Body of pancreas (tissue), 4 donors: ENCODE measurements at regions not wholly inside any gene's neighbourhood (a gene's known extent, or its start where the extent isn't known, plus 50 kb on each side); places are given as distances from the start of the nearest gene placed in this dataset.

ENCODE experiments used
- POLR2A ChIP-seq, 3 donors: fragments of 450-650 bp; IDR thresholded peaks; one replicate each; pipeline ENCODE4 v1.6.1; 2016; ENCODE audit warnings: antibody characterized with exemption in 3 of 3, mild to moderate bottlenecking in 2 of 3
- TF ChIP-seq, protein P1 (sequence below), 7 experiments: fragments of 450-650 bp in 4 of 7; fragments of 200-600 bp in 3 of 7; sonication (generic) in 3 of 7; IDR thresholded peaks; one replicate each; pipeline ENCODE4 v1.5.1; 2016 to 2019; ENCODE audit warnings: antibody characterized with exemption in 7 of 7

- TF ChIP-seq, protein P1, sequence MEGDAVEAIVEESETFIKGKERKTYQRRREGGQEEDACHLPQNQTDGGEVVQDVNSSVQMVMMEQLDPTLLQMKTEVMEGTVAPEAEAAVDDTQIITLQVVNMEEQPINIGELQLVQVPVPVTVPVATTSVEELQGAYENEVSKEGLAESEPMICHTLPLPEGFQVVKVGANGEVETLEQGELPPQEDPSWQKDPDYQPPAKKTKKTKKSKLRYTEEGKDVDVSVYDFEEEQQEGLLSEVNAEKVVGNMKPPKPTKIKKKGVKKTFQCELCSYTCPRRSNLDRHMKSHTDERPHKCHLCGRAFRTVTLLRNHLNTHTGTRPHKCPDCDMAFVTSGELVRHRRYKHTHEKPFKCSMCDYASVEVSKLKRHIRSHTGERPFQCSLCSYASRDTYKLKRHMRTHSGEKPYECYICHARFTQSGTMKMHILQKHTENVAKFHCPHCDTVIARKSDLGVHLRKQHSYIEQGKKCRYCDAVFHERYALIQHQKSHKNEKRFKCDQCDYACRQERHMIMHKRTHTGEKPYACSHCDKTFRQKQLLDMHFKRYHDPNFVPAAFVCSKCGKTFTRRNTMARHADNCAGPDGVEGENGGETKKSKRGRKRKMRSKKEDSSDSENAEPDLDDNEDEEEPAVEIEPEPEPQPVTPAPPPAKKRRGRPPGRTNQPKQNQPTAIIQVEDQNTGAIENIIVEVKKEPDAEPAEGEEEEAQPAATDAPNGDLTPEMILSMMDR (IDR thresholded peaks at IDR 0.05): no peak
- TF ChIP-seq POLR2A (IDR thresholded peaks at IDR 0.05): no peak
Measured at GRCh38 chr5:92504346-92504745, 1076.7 kb downstream of the NR2F1-AS1 start.
